IMR-90 (cell line): ENCODE measurements at regions not wholly inside any gene's neighbourhood (a gene's known extent, or its start where the extent isn't known, plus 50 kb on each side); places are given as distances from the start of the nearest gene placed in this dataset.

Experiments used
- ATAC-seq: fragments of 200-7000 bp; cut with Tn5 transposase; 2 replicates; pipeline ENCODE4 v1.9.1; 2020; ENCODE audit warnings: low read depth, mild to moderate bottlenecking, moderate library complexity
- BruUV-seq: library from RNA; stranded (reverse); fragments of 400-500 nt; replicated peaks from 2 replicates; lab custom pipeline; 2021; lab: Mats Ljungman, UMichigan
- CTCF ChIA-PET: fragments of 300-600 bp; formaldehyde crosslinking; extraction: SDS; loops from one replicate; lab custom pipeline; 2021; ENCODE audit warnings: antibody characterized with exemption; lab: Yijun Ruan, JAX
- POLR2A ChIA-PET: fragments of 300-600 bp; sonication (Branson Sonifier 250); formaldehyde crosslinking; loops from one replicate; lab custom pipeline; 2022; ENCODE audit warnings: antibody characterized with exemption; ENCODE audit not compliant: unreplicated experiment; lab: Charles Lee
- DNase-seq: peaks from one replicate; pipeline ENCODE4 v3.0.0; 2013
- H2AFZ ChIP-seq: replicated peaks from 2 replicates; pipeline ENCODE3; 2013; ENCODE audit warnings: low read length, mild to moderate bottlenecking; ENCODE audit not compliant: poor library complexity
- H2AK5ac ChIP-seq: 2 replicates; pipeline ENCODE4 v1.6.1; 2013; ENCODE audit warnings: low read depth, low read length, inconsistent platforms
- H2AK9ac ChIP-seq: replicated peaks from 2 replicates; pipeline ENCODE3; 2013; ENCODE audit warnings: mild to moderate bottlenecking, low read depth, low read length, moderate library complexity; ENCODE audit not compliant: poor library complexity
- H2BK120ac ChIP-seq: 2 replicates; pipeline ENCODE4 v1.6.1; 2013; ENCODE audit warnings: low read depth, low read length, inconsistent platforms
- H2BK15ac ChIP-seq: 3 replicates; pipeline ENCODE4 v1.6.1; 2013; ENCODE audit warnings: low read depth, low read length, inconsistent platforms
- H2BK20ac ChIP-seq: 2 replicates; pipeline ENCODE4 v1.6.1; 2013; ENCODE audit warnings: low read depth, mild to moderate bottlenecking, inconsistent platforms, low read length, moderate library complexity
- H2BK5ac ChIP-seq: 2 replicates; pipeline ENCODE4 v1.6.1; 2013; ENCODE audit warnings: mild to moderate bottlenecking, low read depth, low read length, inconsistent platforms; ENCODE audit not compliant: poor library complexity, severe bottlenecking
- H3K14ac ChIP-seq: replicated peaks from 2 replicates; pipeline ENCODE4 v1.6.1; 2013; ENCODE audit warnings: low read depth, low read length, inconsistent platforms
- H3K18ac ChIP-seq: 2 replicates; pipeline ENCODE4 v1.6.1; 2013; ENCODE audit warnings: low read depth, low read length, control low read depth
- H3K23ac ChIP-seq: 2 replicates; pipeline ENCODE4 v1.6.1; 2013; ENCODE audit warnings: low read depth, low read length, inconsistent platforms
- H3K27ac ChIP-seq: 2 replicates; pipeline ENCODE4 v1.5.1; 2013; ENCODE audit warnings: mild to moderate bottlenecking, control low read depth, low read length; ENCODE audit not compliant: insufficient read depth
- H3K27me3 ChIP-seq: 2 replicates; pipeline ENCODE4 v1.6.1; 2013; ENCODE audit warnings: low read length; ENCODE audit not compliant: control insufficient read depth, insufficient read depth
- H3K36me3 ChIP-seq: 2 replicates; pipeline ENCODE4 v1.6.1; 2013; ENCODE audit warnings: low read length, mixed read lengths; ENCODE audit not compliant: control insufficient read depth, insufficient read depth
- H3K4ac ChIP-seq: 2 replicates; pipeline ENCODE4 v1.6.1; 2013; ENCODE audit warnings: low read depth, low read length, inconsistent platforms
- H3K4me1 ChIP-seq: 2 replicates; pipeline ENCODE4 v1.6.1; 2013; ENCODE audit warnings: low read length, mixed read lengths; ENCODE audit not compliant: control insufficient read depth, insufficient read depth
- H3K4me2 ChIP-seq: 2 replicates; pipeline ENCODE4 v1.6.1; 2013; ENCODE audit warnings: low read depth, mild to moderate bottlenecking, control low read depth, low read length, moderate library complexity
- H3K4me3 ChIP-seq: 2 replicates; pipeline ENCODE4 v1.5.1; 2013; ENCODE audit warnings: low read depth, mild to moderate bottlenecking, control low read depth, low read length, moderate library complexity; ENCODE audit not compliant: insufficient read depth
- H3K56ac ChIP-seq: 2 replicates; pipeline ENCODE4 v1.6.1; 2013; ENCODE audit warnings: low read length, inconsistent platforms; ENCODE audit not compliant: insufficient read depth; ENCODE audit errors: extremely low read depth
- H3K79me1 ChIP-seq, 2 experiments: 2 replicates each; pipeline ENCODE4 v1.6.1; 2013; ENCODE audit warnings: low read length in 2 of 2, inconsistent platforms in 1 of 2, low read depth in 1 of 2
- H3K9ac ChIP-seq: 2 replicates; pipeline ENCODE4 v1.6.1; 2013; ENCODE audit warnings: low read depth, low read length, control low read depth
- H3K9me1 ChIP-seq: 2 replicates; pipeline ENCODE4 v1.6.1; 2013; ENCODE audit warnings: low read length, inconsistent platforms; ENCODE audit not compliant: insufficient read depth
- H3K9me3 ChIP-seq: 2 replicates; pipeline ENCODE4 v1.6.1; 2013; ENCODE audit warnings: low read length; ENCODE audit not compliant: control insufficient read depth, insufficient read depth
- H4K20me1 ChIP-seq: 2 replicates; pipeline ENCODE4 v1.6.1; 2013; ENCODE audit warnings: low read length, inconsistent platforms; ENCODE audit not compliant: insufficient read depth
- H4K5ac ChIP-seq: 2 replicates; pipeline ENCODE4 v1.6.1; 2013; ENCODE audit warnings: mild to moderate bottlenecking, low read depth, low read length, control low read depth
- H4K8ac ChIP-seq, 2 experiments: 2 replicates each; pipeline ENCODE4 v1.6.1; 2013; ENCODE audit warnings: low read depth in 2 of 2, low read length in 2 of 2, control low read depth in 1 of 2, inconsistent platforms in 1 of 2
- H4K91ac ChIP-seq: 2 replicates; pipeline ENCODE4 v1.6.1; 2013; ENCODE audit warnings: low read depth, low read length, inconsistent platforms; ENCODE audit not compliant: insufficient read depth
- CEBPB ChIP-seq: IDR thresholded peaks from 2 replicates; pipeline ENCODE4 v1.6.1; 2012; ENCODE audit warnings: low read depth, low read length, improper control_type of control experiment
- CHD1 ChIP-seq: IDR thresholded peaks from 2 replicates; pipeline ENCODE4 v1.6.1; 2012; ENCODE audit warnings: low read depth, low read length, improper control_type of control experiment
- FOS ChIP-seq: fragments of 150-350 bp; IDR thresholded peaks from 2 replicates; pipeline ENCODE4 v1.6.1; 2016; ENCODE audit warnings: low read depth, low read length
- MAFK ChIP-seq: IDR thresholded peaks from 2 replicates; pipeline ENCODE4 v1.6.1; 2012; ENCODE audit warnings: low read depth, low read length, improper control_type of control experiment
- MXI1 ChIP-seq: IDR thresholded peaks from 2 replicates; pipeline ENCODE4 v1.6.1; 2012; ENCODE audit warnings: low read depth, mild to moderate bottlenecking, low read length, moderate library complexity, borderline replicate concordance
- NFE2L2 ChIP-seq: fragments of 150-350 bp; IDR thresholded peaks from 2 replicates; pipeline ENCODE4 v1.6.1; 2016; ENCODE audit warnings: low read depth, mild to moderate bottlenecking, low read length
- POLR2A ChIP-seq: IDR thresholded peaks from 2 replicates; pipeline ENCODE4 v1.6.1; 2012; ENCODE audit warnings: mild to moderate bottlenecking, low read depth, low read length
- RCOR1 ChIP-seq: IDR thresholded peaks from 2 replicates; pipeline ENCODE4 v1.6.1; 2012; ENCODE audit warnings: mild to moderate bottlenecking, low read length, improper control_type of control experiment; ENCODE audit not compliant: insufficient replicate concordance
- RFX5 ChIP-seq: IDR thresholded peaks from 2 replicates; pipeline ENCODE4 v1.8.0; 2012; ENCODE audit warnings: low read depth, mild to moderate bottlenecking, low read length, moderate library complexity
- SMC3 ChIP-seq: fragments of 150-350 bp; IDR thresholded peaks from 2 replicates; pipeline ENCODE4 v1.6.1; 2016; ENCODE audit warnings: low read depth, mild to moderate bottlenecking, antibody characterized with exemption, low read length, moderate library complexity
- WGBS, 2 experiments: methylation state at CpG; one replicate each; pipeline versions ENCODE4 v1.1.5 to v1.1.7; 2013; ENCODE audit warnings: missing lambda C conversion rate in 2 of 2; ENCODE audit not compliant: insufficient read length in 1 of 2; ENCODE audit errors: extremely low coverage in 2 of 2; 5-methylcytosine and 5-hydroxymethylcytosine counted together
- dilution Hi-C: fragments of 300-500 bp; cut with HindIII; formaldehyde crosslinking; loops from one replicate; pipeline ENCODE4 v1.14.3; 2018; ENCODE audit warnings: low sequenced_read_pairs; ENCODE audit not compliant: unreplicated experiment
- in situ Hi-C: fragments of 300-500 bp; cut with MboI; formaldehyde crosslinking; loops from 3 replicates; pipeline ENCODE4 v1.14.3; 2019; ENCODE audit warnings: low sequenced_read_pairs, inconsistent platforms, mixed read lengths
- intact Hi-C: fragments of 100-400 bp; cut with micrococcal nuclease; formaldehyde crosslinking; loops from 2 replicates; pipeline ENCODE4 v1.10.0; 2022
- TF ChIP-seq, protein P1 (sequence below): conservative IDR thresholded peaks from 2 replicates; pipeline ENCODE4 v1.5.1; 2012; ENCODE audit warnings: mild to moderate bottlenecking, low read depth, low read length, improper control_type of control experiment
- TF ChIP-seq, protein P2 (sequence below): fragments of 150-350 bp; IDR thresholded peaks from 2 replicates; pipeline ENCODE4 v1.6.1; 2017; ENCODE audit warnings: mild to moderate bottlenecking, antibody characterized with exemption, low read length, low read depth

DNA sequence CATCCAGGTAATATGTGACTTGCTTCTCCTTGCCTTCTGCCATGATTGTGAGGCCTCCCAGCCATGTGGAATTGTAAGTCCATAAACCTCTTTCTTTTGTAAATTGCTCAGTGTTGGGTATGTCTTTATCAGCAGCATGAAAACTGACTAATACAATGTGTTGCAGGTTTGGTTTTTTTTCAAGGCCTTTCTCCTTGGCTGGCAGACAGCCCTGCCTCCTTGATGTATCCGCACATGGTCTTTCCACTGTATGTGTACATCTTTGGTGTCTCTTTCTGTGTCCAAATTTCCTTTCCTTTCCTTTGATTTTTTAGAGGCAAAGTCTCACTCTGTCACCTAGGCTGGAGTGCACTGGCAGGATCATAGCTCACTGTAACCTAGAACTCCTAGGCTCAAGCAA is 260.1 kb downstream of the TUSC7 start:
- Histone ChIP-seq H4K8ac (no peak overlapping the region), H2BK20ac (no peak overlapping the region), H3K14ac (no peak overlapping the region), H2BK15ac (no peak overlapping the region), H3K4me1 (no peaks in the 10 kb centered on the region), H3K18ac (no peak overlapping the region), H3K4me3 (no peak overlapping the region), H3K56ac (no peak overlapping the region), H3K4me2 (no peak overlapping the region), H2AK5ac (no peak overlapping the region), H3K9me3 (no peaks in the 10 kb centered on the region), H2BK120ac (no peak overlapping the region), H4K20me1 (no peaks in the 10 kb centered on the region), H4K5ac (no peak overlapping the region), H3K4ac (no peak overlapping the region), H3K23ac (no peak overlapping the region), H3K27me3 (no peaks in the 10 kb centered on the region), H3K79me1 (no peaks in the 10 kb centered on the region), H4K91ac (no peak overlapping the region), H2AK9ac (no peak overlapping the region), H2AFZ (no peak overlapping the region), H3K36me3 (no peaks in the 10 kb centered on the region), H2BK5ac (no peak overlapping the region), H3K9me1 (no peaks in the 10 kb centered on the region), H3K9ac (no peak overlapping the region), H3K27ac (no peak overlapping the region)
- TF ChIP-seq FOS (no peak), SMC3 (no peak), CHD1 (no peak), MAFK (no peak), NFE2L2 (no peak), RCOR1 (no peak), POLR2A (no peak), CEBPB (no peak), RFX5 (no peak), MXI1 (no peak)
- TF ChIP-seq, protein P1, sequence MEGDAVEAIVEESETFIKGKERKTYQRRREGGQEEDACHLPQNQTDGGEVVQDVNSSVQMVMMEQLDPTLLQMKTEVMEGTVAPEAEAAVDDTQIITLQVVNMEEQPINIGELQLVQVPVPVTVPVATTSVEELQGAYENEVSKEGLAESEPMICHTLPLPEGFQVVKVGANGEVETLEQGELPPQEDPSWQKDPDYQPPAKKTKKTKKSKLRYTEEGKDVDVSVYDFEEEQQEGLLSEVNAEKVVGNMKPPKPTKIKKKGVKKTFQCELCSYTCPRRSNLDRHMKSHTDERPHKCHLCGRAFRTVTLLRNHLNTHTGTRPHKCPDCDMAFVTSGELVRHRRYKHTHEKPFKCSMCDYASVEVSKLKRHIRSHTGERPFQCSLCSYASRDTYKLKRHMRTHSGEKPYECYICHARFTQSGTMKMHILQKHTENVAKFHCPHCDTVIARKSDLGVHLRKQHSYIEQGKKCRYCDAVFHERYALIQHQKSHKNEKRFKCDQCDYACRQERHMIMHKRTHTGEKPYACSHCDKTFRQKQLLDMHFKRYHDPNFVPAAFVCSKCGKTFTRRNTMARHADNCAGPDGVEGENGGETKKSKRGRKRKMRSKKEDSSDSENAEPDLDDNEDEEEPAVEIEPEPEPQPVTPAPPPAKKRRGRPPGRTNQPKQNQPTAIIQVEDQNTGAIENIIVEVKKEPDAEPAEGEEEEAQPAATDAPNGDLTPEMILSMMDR, result no peak
- TF ChIP-seq, protein P2, sequence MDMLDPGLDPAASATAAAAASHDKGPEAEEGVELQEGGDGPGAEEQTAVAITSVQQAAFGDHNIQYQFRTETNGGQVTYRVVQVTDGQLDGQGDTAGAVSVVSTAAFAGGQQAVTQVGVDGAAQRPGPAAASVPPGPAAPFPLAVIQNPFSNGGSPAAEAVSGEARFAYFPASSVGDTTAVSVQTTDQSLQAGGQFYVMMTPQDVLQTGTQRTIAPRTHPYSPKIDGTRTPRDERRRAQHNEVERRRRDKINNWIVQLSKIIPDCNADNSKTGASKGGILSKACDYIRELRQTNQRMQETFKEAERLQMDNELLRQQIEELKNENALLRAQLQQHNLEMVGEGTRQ, result no peak
- intact Hi-C loops, result no loop called here
- CTCF ChIA-PET, result no interaction called here
- in situ Hi-C loops, result no loop called here
- dilution Hi-C loops, result no loop called here
- POLR2A ChIA-PET, result no interaction called here
- ATAC-seq (no peak), DNase-seq (no peak)
- WGBS, 2 experiments, result no CpG with 5 or more reads among the region's 1 CpG
- no TSS peak for BruUV-seq
